DLD1 (cell line): ENCODE measurements at regions not wholly inside any gene's neighbourhood (a gene's known extent, or its start where the extent isn't known, plus 50 kb on each side); places are given as distances from the start of the nearest gene placed in this dataset.

Experiments used
- in situ Hi-C: cut with HindIII; loops from 2 replicates; pipeline ENCODE4 v1.10.0; 2017; ENCODE audit warnings: low sequenced_read_pairs

GRCh38 chr14:32018391-32019092, 58.6 kb upstream of the ARHGAP5 start:
- in situ Hi-C loops: no loop called here

GRCh38 chr14:32019276-32019675, 57.8 kb upstream of the ARHGAP5 start:
- in situ Hi-C loops: no loop called here

- in situ Hi-C loops: loop anchor here (5.0 kb wide), 1 partner anchor 36 kb away; no protein-coding TSS in a partner anchor
Observed at GRCh38 chr14:32020882-32021281, 56.2 kb upstream of the ARHGAP5 start.

GRCh38 chr14:32021341-32021740, 55.8 kb upstream of the ARHGAP5 start:
- in situ Hi-C loops: loop anchor here (5.0 kb wide), 1 partner anchor 36 kb away; no protein-coding TSS in a partner anchor

GRCh38 chr14:32022525-32022924, 54.6 kb upstream of the ARHGAP5 start:
- in situ Hi-C loops: loop anchor here (5.0 kb wide), 1 partner anchor 35 kb away; no protein-coding TSS in a partner anchor

DNA sequence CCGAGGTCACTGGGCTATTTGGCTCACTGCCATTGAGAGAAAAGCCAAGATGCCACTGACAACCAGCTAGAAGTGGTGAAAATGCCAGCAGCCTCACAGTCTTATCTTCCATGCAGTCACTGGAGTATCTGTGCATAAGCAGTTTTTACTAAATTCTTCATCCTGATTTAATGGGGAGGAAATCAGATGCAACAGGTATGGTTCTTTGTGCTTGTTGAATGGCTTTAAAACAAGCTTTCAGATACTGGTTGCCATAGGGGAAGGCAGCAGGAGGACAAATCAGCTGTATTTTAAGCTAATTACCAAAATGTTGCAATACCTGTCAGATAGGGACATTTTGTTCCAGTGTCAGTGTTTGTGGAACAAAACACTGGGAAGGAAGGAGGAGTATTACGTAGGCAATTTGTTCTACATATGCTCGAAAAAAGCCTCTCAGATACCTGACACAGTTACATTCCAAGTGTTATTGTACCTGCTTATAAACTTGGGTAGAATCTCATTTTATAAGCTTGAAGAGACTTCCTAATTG, 54.1 kb upstream of the ARHGAP5 start:
- in situ Hi-C loops: loop anchor here (5.0 kb wide), 1 partner anchor 34 kb away; no protein-coding TSS in a partner anchor

GRCh38 chr14:32023540-32023939, 53.6 kb upstream of the ARHGAP5 start:
- in situ Hi-C loops: loop anchor here (5.0 kb wide), 1 partner anchor 34 kb away; no protein-coding TSS in a partner anchor

DNA sequence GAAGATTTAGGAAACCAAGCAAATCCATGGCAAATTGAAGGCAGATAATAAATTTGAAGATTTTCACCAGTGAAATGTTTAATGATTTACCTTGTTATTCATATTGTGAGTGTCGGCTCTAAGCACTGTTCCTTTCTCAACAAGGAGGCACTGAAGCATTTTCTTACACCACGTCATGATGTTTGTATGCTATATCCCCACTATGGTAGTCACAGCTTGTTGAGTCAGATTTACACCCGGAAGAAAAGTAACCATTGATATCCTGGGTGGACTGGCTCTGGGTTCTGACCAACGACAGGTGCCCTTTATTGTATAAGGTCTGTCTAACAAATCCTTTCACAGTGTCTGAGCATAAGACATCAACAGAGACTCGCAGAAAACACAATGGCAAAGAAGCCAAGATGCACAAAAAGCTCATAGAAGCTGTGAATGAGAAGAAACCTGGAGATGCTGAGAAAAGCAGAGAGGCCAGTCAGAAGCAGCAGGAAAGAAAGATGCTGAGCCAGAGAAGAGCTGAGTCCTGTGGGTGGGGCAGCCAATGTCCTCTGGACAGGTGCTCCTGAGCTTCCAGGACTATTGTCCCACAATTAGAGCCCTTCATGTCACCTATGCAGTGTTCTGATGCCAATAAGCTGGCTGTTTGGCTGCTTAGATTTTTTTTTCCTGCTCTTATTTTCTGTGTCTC, 49.7 kb upstream of the ARHGAP5 start:
- in situ Hi-C loops: no loop called here
